Ishikawa (cell line): ENCODE measurements at regions not wholly inside any gene's neighbourhood (a gene's known extent, or its start where the extent isn't known, plus 50 kb on each side); places are given as distances from the start of the nearest gene placed in this dataset.

ENCODE experiments used
- CEBPB ChIP-seq: IDR thresholded peaks from 2 replicates; pipeline ENCODE4 v1.6.1; 2012
- CREB1 ChIP-seq: IDR thresholded peaks from 2 replicates; pipeline ENCODE4 v1.6.1; 2012; ENCODE audit warnings: low read depth
- EGR1 ChIP-seq: IDR thresholded peaks from 2 replicates; pipeline ENCODE4 v1.6.1; 2012
- EP300 ChIP-seq: IDR thresholded peaks from 2 replicates; pipeline ENCODE4 v1.6.1; 2012; ENCODE audit warnings: borderline replicate concordance
- FOXM1 ChIP-seq: IDR thresholded peaks from 2 replicates; pipeline ENCODE4 v1.6.1; 2012; ENCODE audit warnings: low read depth, borderline replicate concordance
- MAX ChIP-seq: IDR thresholded peaks from 2 replicates; pipeline ENCODE4 v1.6.1; 2012
- NFIC ChIP-seq: IDR thresholded peaks from 2 replicates; pipeline ENCODE4 v1.6.1; 2012
- RAD21 ChIP-seq: IDR thresholded peaks from 2 replicates; pipeline ENCODE4 v1.6.1; 2012; ENCODE audit warnings: low read depth
- REST ChIP-seq: IDR thresholded peaks from 2 replicates; pipeline ENCODE4 v1.6.1; 2012; ENCODE audit warnings: low read depth, mild to moderate bottlenecking
- TAF1 ChIP-seq: IDR thresholded peaks from 2 replicates; pipeline ENCODE4 v1.6.1; 2012; ENCODE audit warnings: low read depth, mild to moderate bottlenecking
- TCF12 ChIP-seq: IDR thresholded peaks from 2 replicates; pipeline ENCODE4 v1.6.1; 2012; ENCODE audit warnings: low read depth
- TEAD4 ChIP-seq: IDR thresholded peaks from 2 replicates; pipeline ENCODE4 v1.6.1; 2012
- USF1 ChIP-seq: IDR thresholded peaks from 2 replicates; pipeline ENCODE4 v1.6.1; 2012
- YY1 ChIP-seq: IDR thresholded peaks from 2 replicates; pipeline ENCODE4 v1.6.1; 2012; ENCODE audit warnings: low read depth
- ZBTB7A ChIP-seq: IDR thresholded peaks from 2 replicates; pipeline ENCODE4 v1.6.1; 2012; ENCODE audit warnings: low read depth

- TF ChIP-seq ZBTB7A (no peak), MAX (no peak), USF1 (no peak), CEBPB (no peak), RAD21 (no peak), EGR1 (no peak), TCF12 (no peak), TEAD4 (no peak), REST (no peak), YY1 (no peak), CREB1 (no peak), NFIC (no peak), EP300 (no peak), TAF1 (no peak), FOXM1 (no peak)
Measured at GRCh38 chr2:23241611-23242245, 143.3 kb upstream of the KLHL29 start.

- TF ChIP-seq YY1 (no peak), TAF1 (no peak), REST (no peak), EP300 (no peak), TCF12 (no peak), RAD21 (no peak), CREB1 (no peak), NFIC (no peak), TEAD4 (no peak), ZBTB7A (no peak), USF1 (no peak), CEBPB (no peak), EGR1 (no peak), FOXM1 (no peak), MAX (no peak)
Measured at GRCh38 chr2:23243073-23243659, 141.8 kb upstream of the KLHL29 start.

- TF ChIP-seq EP300 (no peak), TEAD4 (no peak), EGR1 (no peak), CEBPB (no peak), YY1 (no peak), REST (no peak), RAD21 (no peak), MAX (no peak), USF1 (no peak), CREB1 (no peak), TAF1 (no peak), NFIC (no peak), FOXM1 (no peak), ZBTB7A (no peak), TCF12 (no peak)
Measured at GRCh38 chr2:23244617-23245016, 140.4 kb upstream of the KLHL29 start.
